Neutrophil (primary cell): ENCODE measurements at regions not wholly inside any gene's neighbourhood (a gene's known extent, or its start where the extent isn't known, plus 50 kb on each side); places are given as distances from the start of the nearest gene placed in this dataset.
"Not testable (repeated sequence)": the region's sequence is repeated elsewhere in the genome, so short reads cannot be mapped to it uniquely, and the experiment has no call there.

Source experiments
- H3K27ac ChIP-seq: fragments of 200-600 bp; sonication (generic); 2 replicates; pipeline ENCODE4 v1.5.1; 2016; ENCODE audit warnings: mild to moderate bottlenecking, moderate library complexity
- H3K27me3 ChIP-seq: fragments of 200-600 bp; sonication (generic); 2 replicates; pipeline ENCODE4 v1.6.0; 2016; ENCODE audit warnings: mild to moderate bottlenecking
- H3K36me3 ChIP-seq: fragments of 200-600 bp; sonication (generic); 2 replicates; pipeline ENCODE4 v1.5.1; 2017
- H3K4me1 ChIP-seq, 2 experiments: fragments of 200-600 bp in 1 of 2; sonication (generic) in 1 of 2; 1 replicate in 1 of 2; 2 replicates in 1 of 2; pipeline versions ENCODE4 v1.5.1 to v1.6.1; 2013 to 2016; ENCODE audit warnings: low read depth in 1 of 2, low read length in 1 of 2, mild to moderate bottlenecking in 1 of 2, moderate library complexity in 1 of 2; ENCODE audit not compliant: control insufficient read depth in 1 of 2, insufficient read depth in 1 of 2
- H3K4me3 ChIP-seq, 2 experiments: fragments of 200-600 bp in 1 of 2; sonication (generic) in 1 of 2; 1 replicate in 1 of 2; 2 replicates in 1 of 2; pipeline ENCODE4 v1.5.1; 2013 to 2016; ENCODE audit warnings: low read depth in 1 of 2, low read length in 1 of 2, mild to moderate bottlenecking in 1 of 2, moderate library complexity in 1 of 2
- H3K9me3 ChIP-seq: fragments of 200-600 bp; sonication (generic); 2 replicates; pipeline ENCODE4 v1.5.1; 2016
- TF ChIP-seq, protein P1 (sequence below): fragments of 200-600 bp; sonication (generic); IDR thresholded peaks from 2 replicates; pipeline ENCODE4 v1.5.1; 2016; ENCODE audit warnings: antibody characterized with exemption

DNA sequence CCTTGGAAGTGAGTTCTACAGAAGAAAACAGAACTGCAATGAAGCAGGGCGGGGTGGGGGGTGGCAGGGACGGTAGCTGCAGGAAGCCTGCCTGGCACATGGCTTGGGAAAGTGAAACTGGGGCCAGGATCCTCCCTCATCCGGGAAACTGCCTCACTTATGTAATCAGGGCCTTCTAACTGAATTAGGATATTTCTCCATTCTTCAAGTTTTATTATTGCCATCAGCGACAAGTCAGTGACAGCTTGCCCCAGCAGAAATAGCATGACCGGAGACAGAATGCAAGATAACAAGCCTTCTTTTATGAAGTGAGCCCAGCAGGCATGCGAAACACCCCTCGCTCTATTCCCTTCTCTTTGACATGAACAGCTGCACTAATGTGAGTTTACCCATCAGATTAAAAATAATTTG, 77.5 kb upstream of the CACUL1 start:
- H3K4me3 ChIP-seq: no peak overlapping the region
- H3K4me1 ChIP-seq: peaks cover 13 to 25% of the 10 kb centered on the region in 2 experiments
- TF ChIP-seq, protein P1, sequence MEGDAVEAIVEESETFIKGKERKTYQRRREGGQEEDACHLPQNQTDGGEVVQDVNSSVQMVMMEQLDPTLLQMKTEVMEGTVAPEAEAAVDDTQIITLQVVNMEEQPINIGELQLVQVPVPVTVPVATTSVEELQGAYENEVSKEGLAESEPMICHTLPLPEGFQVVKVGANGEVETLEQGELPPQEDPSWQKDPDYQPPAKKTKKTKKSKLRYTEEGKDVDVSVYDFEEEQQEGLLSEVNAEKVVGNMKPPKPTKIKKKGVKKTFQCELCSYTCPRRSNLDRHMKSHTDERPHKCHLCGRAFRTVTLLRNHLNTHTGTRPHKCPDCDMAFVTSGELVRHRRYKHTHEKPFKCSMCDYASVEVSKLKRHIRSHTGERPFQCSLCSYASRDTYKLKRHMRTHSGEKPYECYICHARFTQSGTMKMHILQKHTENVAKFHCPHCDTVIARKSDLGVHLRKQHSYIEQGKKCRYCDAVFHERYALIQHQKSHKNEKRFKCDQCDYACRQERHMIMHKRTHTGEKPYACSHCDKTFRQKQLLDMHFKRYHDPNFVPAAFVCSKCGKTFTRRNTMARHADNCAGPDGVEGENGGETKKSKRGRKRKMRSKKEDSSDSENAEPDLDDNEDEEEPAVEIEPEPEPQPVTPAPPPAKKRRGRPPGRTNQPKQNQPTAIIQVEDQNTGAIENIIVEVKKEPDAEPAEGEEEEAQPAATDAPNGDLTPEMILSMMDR: no peak
- no peaks in the 10 kb centered on the region for H3K9me3 ChIP-seq
- no peaks in the 10 kb centered on the region for H3K27me3 ChIP-seq
- peak overlapping the region; percentile 47 for H3K27ac ChIP-seq
- H3K36me3 ChIP-seq: no peaks in the 10 kb centered on the region

DNA sequence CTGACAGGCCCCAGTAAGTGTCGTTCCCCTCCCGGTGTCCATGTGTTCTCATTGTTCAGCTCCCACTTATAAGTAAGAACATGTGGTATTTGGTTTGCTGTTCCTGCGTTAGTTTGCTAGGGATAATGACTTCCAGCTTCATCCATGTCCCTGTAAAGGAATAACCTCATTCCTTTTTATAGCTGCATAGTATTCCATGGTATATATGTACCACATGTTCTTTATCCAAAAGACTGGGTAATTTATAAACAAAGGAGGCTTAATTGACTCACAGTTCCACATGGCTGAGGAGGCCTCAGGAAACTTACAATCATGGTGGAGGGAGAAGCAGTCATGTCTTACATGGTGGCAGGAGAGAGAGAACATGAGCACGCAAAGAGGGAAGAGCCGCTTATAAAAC, 79.6 kb upstream of the CACUL1 start:
- H3K27me3 ChIP-seq, H3K36me3 ChIP-seq, H3K27ac ChIP-seq, H3K4me3 ChIP-seq, H3K9me3 ChIP-seq: not testable (repeated sequence)
- peaks cover 13 to 25% of the 10 kb centered on the region in 2 experiments for H3K4me1 ChIP-seq

- no peaks in the 10 kb centered on the region for H3K36me3 ChIP-seq
- no peak overlapping the region for H3K27ac ChIP-seq
- peaks cover 13 to 25% of the 10 kb centered on the region in 2 experiments for H3K4me1 ChIP-seq
- H3K27me3 ChIP-seq: no peaks in the 10 kb centered on the region
- H3K9me3 ChIP-seq: no peaks in the 10 kb centered on the region
- TF ChIP-seq, protein P1: no peak
- H3K4me3 ChIP-seq: no peak overlapping the region
Observed at GRCh38 chr10:118835682-118836326, 81.0 kb upstream of the CACUL1 start.

DNA sequence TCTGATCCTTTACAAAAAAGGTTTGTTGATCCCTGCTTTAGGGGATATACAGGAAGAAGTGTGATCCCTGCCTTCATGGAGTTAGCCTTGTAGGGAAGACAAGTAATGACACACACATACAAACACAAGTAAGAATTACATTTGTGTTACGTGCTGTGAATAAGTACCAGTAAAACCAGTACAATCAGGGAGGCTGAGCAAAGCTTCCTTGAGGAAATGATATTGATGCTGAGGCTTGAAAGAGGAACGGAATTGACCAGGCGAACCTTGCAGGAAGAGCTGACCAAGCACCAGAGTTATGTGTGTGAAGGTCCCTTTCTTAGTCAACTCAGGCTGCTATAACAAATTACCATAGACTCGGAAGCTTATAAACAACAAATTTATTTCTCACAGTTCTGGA, 83.6 kb upstream of the CACUL1 start:
- Histone ChIP-seq H3K27me3 (no peaks in the 10 kb centered on the region), H3K4me3 (no peak overlapping the region), H3K4me1 (peaks cover 3 to 10% of the 10 kb centered on the region in 2 experiments), H3K36me3 (no peaks in the 10 kb centered on the region), H3K27ac (no peak overlapping the region), H3K9me3 (no peaks in the 10 kb centered on the region)
- TF ChIP-seq, protein P1: no peak

DNA sequence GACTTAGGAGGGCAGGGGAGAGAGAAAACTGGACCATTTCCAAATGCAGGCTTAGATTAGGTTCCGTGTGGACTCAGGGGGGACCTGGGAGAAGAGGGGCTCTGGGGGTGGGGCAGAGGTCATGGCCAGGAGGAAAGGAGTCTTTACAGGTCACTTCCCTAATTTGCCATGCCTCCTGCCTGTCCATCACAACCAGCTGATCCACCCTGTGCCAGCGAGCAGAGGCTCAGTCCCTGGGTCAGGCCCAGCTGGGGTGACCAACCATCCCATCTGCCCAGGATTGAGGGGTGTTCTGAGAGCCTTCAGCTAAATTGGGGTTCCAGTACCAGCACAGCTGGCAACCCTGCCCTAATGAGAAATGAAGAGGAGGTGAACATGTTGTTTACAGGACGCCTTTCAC, 84.6 kb upstream of the CACUL1 start:
- TF ChIP-seq, protein P1: no peak
- Histone ChIP-seq H3K4me1 (peaks cover 3 to 10% of the 10 kb centered on the region in 2 experiments), H3K27ac (no peak overlapping the region), H3K27me3 (no peaks in the 10 kb centered on the region), H3K9me3 (no peaks in the 10 kb centered on the region), H3K36me3 (no peaks in the 10 kb centered on the region), H3K4me3 (no peak overlapping the region)

DNA sequence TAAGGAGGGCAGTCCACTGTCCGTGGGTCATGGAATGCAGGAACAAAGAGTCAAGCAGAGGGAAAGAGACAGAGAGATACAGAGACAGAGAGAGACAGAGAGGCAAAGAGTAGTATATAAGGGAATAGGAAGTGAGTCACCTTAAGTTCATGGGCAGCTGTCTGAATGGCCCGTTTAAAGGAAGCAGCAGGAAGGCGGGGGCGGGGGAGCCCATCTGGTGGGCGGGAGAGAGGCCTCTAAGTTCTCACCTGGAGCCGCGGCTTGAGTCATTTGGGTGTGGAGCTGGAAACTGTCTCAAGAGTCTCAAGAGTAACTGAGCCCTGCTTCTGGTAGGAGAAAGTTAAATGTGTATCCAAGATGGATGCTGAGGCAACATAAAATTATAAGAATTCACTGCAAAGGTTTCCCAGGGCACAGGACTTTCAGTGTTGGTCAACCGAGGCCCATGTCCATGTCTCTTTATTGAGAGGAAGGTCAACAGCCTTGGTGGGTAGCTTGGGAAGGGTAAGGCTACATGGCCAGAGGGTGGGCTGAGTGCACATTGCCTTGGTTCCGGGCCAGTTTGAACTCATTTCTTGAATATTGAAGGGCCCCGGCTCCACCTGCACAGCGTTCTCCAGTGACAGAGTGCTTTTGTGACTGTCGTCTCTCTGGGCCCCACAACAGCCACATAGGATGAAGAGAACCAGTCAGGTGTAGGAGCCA, 85.5 kb upstream of the CACUL1 start:
- Histone ChIP-seq H3K36me3 (no peaks in the 10 kb centered on the region), H3K4me1 (peaks cover 3 to 8% of the 10 kb centered on the region in 2 experiments), H3K27ac (no peak overlapping the region), H3K9me3 (no peaks in the 10 kb centered on the region), H3K4me3 (no peak overlapping the region), H3K27me3 (no peaks in the 10 kb centered on the region)
- TF ChIP-seq, protein P1: no peak
